ENCODE measurements at regions not wholly inside any gene's neighbourhood (a gene's known extent, or its start where the extent isn't known, plus 50 kb on each side); places are given as distances from the start of the nearest gene placed in this dataset.
"Not testable (repeated sequence)": the region's sequence is repeated elsewhere in the genome, so short reads cannot be mapped to it uniquely, and the experiment has no call there.

GRCh38 chr5:1656271-1656975, 132.7 kb upstream of the LPCAT1 start:
- Histone ChIP-seq H3K27me3 (ENCODE audit: insufficient read depth, low read length) (peaks cover 24% of the 10 kb centered on the region), H3K4me1 (ENCODE audit: insufficient read depth, low read length) (no peaks in the 10 kb centered on the region), H3K36me3 (ENCODE audit: insufficient read depth, low read length) (no peaks in the 10 kb centered on the region), H3K27ac (ENCODE audit: low read depth, low read length) (no peak overlapping the region), H3K9me3 (ENCODE audit: insufficient read depth, low read depth, low read length) (no peaks in the 10 kb centered on the region), H3K9ac (ENCODE audit: low read depth, low read length) (no peak overlapping the region), H3K4me3 (ENCODE audit: low read length) (no peak overlapping the region)
- WGBS = 95% methylated on average over 17 of the region's 17 CpGs

GRCh38 chr5:1655496-1656270, 131.9 kb upstream of the LPCAT1 start:
- Histone ChIP-seq H3K36me3 (ENCODE audit: insufficient read depth, low read length) (no peaks in the 10 kb centered on the region), H3K4me3 (ENCODE audit: low read length) (no peak overlapping the region), H3K4me1 (ENCODE audit: insufficient read depth, low read length) (no peaks in the 10 kb centered on the region), H3K9ac (ENCODE audit: low read depth, low read length) (no peak overlapping the region), H3K9me3 (ENCODE audit: insufficient read depth, low read depth, low read length) (no peaks in the 10 kb centered on the region), H3K27ac (ENCODE audit: low read depth, low read length) (no peak overlapping the region), H3K27me3 (ENCODE audit: insufficient read depth, low read length) (peaks cover 24% of the 10 kb centered on the region)
- 93% methylated on average over 27 of the region's 27 CpGs for WGBS

- Histone ChIP-seq H3K27ac (ENCODE audit: low read depth, low read length) (no peak overlapping the region), H3K36me3 (ENCODE audit: insufficient read depth, low read length) (no peaks in the 10 kb centered on the region), H3K9me3 (ENCODE audit: insufficient read depth, low read depth, low read length) (no peaks in the 10 kb centered on the region), H3K4me1 (ENCODE audit: insufficient read depth, low read length) (no peaks in the 10 kb centered on the region), H3K27me3 (ENCODE audit: insufficient read depth, low read length) (peaks cover 24% of the 10 kb centered on the region), H3K9ac (ENCODE audit: low read depth, low read length) (no peak overlapping the region), H3K4me3 (ENCODE audit: low read length) (no peak overlapping the region)
- WGBS = 85% methylated on average over 12 of the region's 13 CpGs
Observed at GRCh38 chr5:1654786-1655495, 131.2 kb upstream of the LPCAT1 start.

- not testable (repeated sequence) for H3K36me3 ChIP-seq (ENCODE audit: insufficient read depth, low read length); H3K9ac ChIP-seq (ENCODE audit: low read depth, low read length); H3K27ac ChIP-seq (ENCODE audit: low read depth, low read length); H3K4me1 ChIP-seq (ENCODE audit: insufficient read depth, low read length); H3K9me3 ChIP-seq (ENCODE audit: insufficient read depth, low read depth, low read length)
- H3K4me3 ChIP-seq (ENCODE audit: low read length) = peak overlapping the region; percentile 41
- WGBS = 16% methylated on average over 38 of the region's 60 CpGs
- peaks cover 24% of the 10 kb centered on the region for H3K27me3 ChIP-seq (ENCODE audit: insufficient read depth, low read length)
Observed at GRCh38 chr5:1653698-1654651, 130.2 kb upstream of the LPCAT1 start.

- peaks cover 26% of the 10 kb centered on the region for H3K27me3 ChIP-seq (ENCODE audit: insufficient read depth, low read length)
- H3K4me1 ChIP-seq (ENCODE audit: insufficient read depth, low read length) = no peaks in the 10 kb centered on the region
- H3K9ac ChIP-seq (ENCODE audit: low read depth, low read length) = no peak overlapping the region
- WGBS = 43% methylated on average over 28 of the region's 35 CpGs
- peak overlapping the region; percentile 41 for H3K4me3 ChIP-seq (ENCODE audit: low read length)
- no peaks in the 10 kb centered on the region for H3K36me3 ChIP-seq (ENCODE audit: insufficient read depth, low read length)
- H3K27ac ChIP-seq (ENCODE audit: low read depth, low read length) = no peak overlapping the region
- H3K9me3 ChIP-seq (ENCODE audit: insufficient read depth, low read depth, low read length) = no peaks in the 10 kb centered on the region
Observed at GRCh38 chr5:1652873-1653697, 129.3 kb upstream of the LPCAT1 start.

- H3K36me3 ChIP-seq (ENCODE audit: insufficient read depth, low read length) = no peaks in the 10 kb centered on the region
- 68% methylated on average over 13 of the region's 13 CpGs for WGBS
- H3K4me1 ChIP-seq (ENCODE audit: insufficient read depth, low read length) = no peaks in the 10 kb centered on the region
- no peak overlapping the region for H3K9ac ChIP-seq (ENCODE audit: low read depth, low read length)
- H3K27ac ChIP-seq (ENCODE audit: low read depth, low read length) = no peak overlapping the region
- H3K27me3 ChIP-seq (ENCODE audit: insufficient read depth, low read length) = peaks cover 26% of the 10 kb centered on the region
- no peak overlapping the region for H3K4me3 ChIP-seq (ENCODE audit: low read length)
- H3K9me3 ChIP-seq (ENCODE audit: insufficient read depth, low read depth, low read length) = no peaks in the 10 kb centered on the region
Observed at GRCh38 chr5:1651971-1652872, 128.5 kb upstream of the LPCAT1 start.

- no peak overlapping the region for H3K4me3 ChIP-seq (ENCODE audit: low read length)
- no peak overlapping the region for H3K9ac ChIP-seq (ENCODE audit: low read depth, low read length)
- H3K4me1 ChIP-seq (ENCODE audit: insufficient read depth, low read length) = no peaks in the 10 kb centered on the region
- no peak overlapping the region for H3K27ac ChIP-seq (ENCODE audit: low read depth, low read length)
- H3K9me3 ChIP-seq (ENCODE audit: insufficient read depth, low read depth, low read length) = no peaks in the 10 kb centered on the region
- 71% methylated on average over 5 of the region's 6 CpGs for WGBS
- peaks cover 26% of the 10 kb centered on the region for H3K27me3 ChIP-seq (ENCODE audit: insufficient read depth, low read length)
- no peaks in the 10 kb centered on the region for H3K36me3 ChIP-seq (ENCODE audit: insufficient read depth, low read length)
Observed at GRCh38 chr5:1651250-1651649, 127.5 kb upstream of the LPCAT1 start.

GRCh38 chr5:1649554-1649953, 125.8 kb upstream of the LPCAT1 start:
- WGBS = 96% methylated on average over 4 of the region's 4 CpGs

GRCh38 chr5:1648806-1649205, 125.0 kb upstream of the LPCAT1 start:
- H3K4me3 ChIP-seq (ENCODE audit: low read length) = no peak overlapping the region
- H3K27me3 ChIP-seq (ENCODE audit: insufficient read depth, low read length) = peaks cover 33% of the 10 kb centered on the region
- WGBS = 86% methylated on average over 3 of the region's 4 CpGs
- H3K9me3 ChIP-seq (ENCODE audit: insufficient read depth, low read depth, low read length) = no peaks in the 10 kb centered on the region
- H3K9ac ChIP-seq (ENCODE audit: low read depth, low read length) = no peak overlapping the region
- H3K27ac ChIP-seq (ENCODE audit: low read depth, low read length) = no peak overlapping the region
- peaks cover 5% of the 10 kb centered on the region; the same call in 1 of the 2 replicates for H3K4me1 ChIP-seq (ENCODE audit: insufficient read depth, low read length)
- no peaks in the 10 kb centered on the region for H3K36me3 ChIP-seq (ENCODE audit: insufficient read depth, low read length)

More at GRCh38 chr5:1649554-1649953, 125.8 kb upstream of the LPCAT1 start:
- Histone ChIP-seq H3K9me3 (ENCODE audit: insufficient read depth, low read depth, low read length) (no peaks in the 10 kb centered on the region), H3K36me3 (ENCODE audit: insufficient read depth, low read length) (no peaks in the 10 kb centered on the region), H3K4me1 (ENCODE audit: insufficient read depth, low read length) (no peaks in the 10 kb centered on the region), H3K27ac (ENCODE audit: low read depth, low read length) (no peak overlapping the region), H3K4me3 (ENCODE audit: low read length) (no peak overlapping the region), H3K27me3 (ENCODE audit: insufficient read depth, low read length) (peaks cover 33% of the 10 kb centered on the region), H3K9ac (ENCODE audit: low read depth, low read length) (no peak overlapping the region)
